ENCODE measurements at regions not wholly inside any gene's neighbourhood (a gene's known extent, or its start where the extent isn't known, plus 50 kb on each side); places are given as distances from the start of the nearest gene placed in this dataset.

- DNase-seq (ENCODE audit: low spot score): no peak
These were observed 212.4 kb upstream of the FAR2 start for GRCh38 chr12:28936711-28937110.

- no peak for DNase-seq (ENCODE audit: low spot score)
These were observed 211.9 kb upstream of the FAR2 start for GRCh38 chr12:28937196-28937595.

GRCh38 chr12:28938056-28938455 lies 211.0 kb upstream of the FAR2 start:
- DNase-seq (ENCODE audit: low spot score): no peak

GRCh38 chr12:28938581-28939235 lies 210.4 kb upstream of the FAR2 start:
- no peak for DNase-seq (ENCODE audit: low spot score)

- DNase-seq (ENCODE audit: low spot score): no peak
These were observed 209.7 kb upstream of the FAR2 start for GRCh38 chr12:28939427-28939826.

GRCh38 chr12:28941248-28941647 lies 207.8 kb upstream of the FAR2 start:
- no peak for DNase-seq (ENCODE audit: low spot score)

- DNase-seq (ENCODE audit: low spot score): no peak
These were observed 202.7 kb upstream of the FAR2 start for GRCh38 chr12:28946361-28946760.

- DNase-seq (ENCODE audit: low spot score): no peak
These were observed 200.4 kb upstream of the FAR2 start for GRCh38 chr12:28948685-28949084.

GRCh38 chr12:28949184-28949583 lies 199.9 kb upstream of the FAR2 start:
- no peak for DNase-seq (ENCODE audit: low spot score)

GRCh38 chr12:28950049-28950448 lies 199.0 kb upstream of the FAR2 start:
- DNase-seq (ENCODE audit: low spot score): no peak

GRCh38 chr12:28951935-28952334 lies 197.1 kb upstream of the FAR2 start:
- no peak for DNase-seq (ENCODE audit: low spot score)

- no peak for DNase-seq (ENCODE audit: low spot score)
These were observed 194.7 kb upstream of the FAR2 start for GRCh38 chr12:28954333-28954732.

GRCh38 chr12:28955491-28955890 lies 193.6 kb upstream of the FAR2 start:
- DNase-seq (ENCODE audit: low spot score): no peak

GRCh38 chr12:28955931-28956330 lies 193.1 kb upstream of the FAR2 start:
- DNase-seq (ENCODE audit: low spot score): no peak

- DNase-seq (ENCODE audit: low spot score): peak; percentile 44
These were observed 190.4 kb upstream of the FAR2 start for GRCh38 chr12:28958553-28959195.

- DNase-seq (ENCODE audit: low spot score): no peak
These were observed 187.1 kb upstream of the FAR2 start for GRCh38 chr12:28961948-28962384.

- peak; percentile 56 for DNase-seq (ENCODE audit: low spot score)
These were observed 185.5 kb upstream of the FAR2 start for GRCh38 chr12:28963554-28963953.

GRCh38 chr12:28966046-28966780 lies 182.9 kb upstream of the FAR2 start:
- DNase-seq (ENCODE audit: low spot score): peak; percentile 80

- DNase-seq (ENCODE audit: low spot score): no peak
These were observed 181.7 kb upstream of the FAR2 start for GRCh38 chr12:28967426-28967825.

- DNase-seq (ENCODE audit: low spot score): no peak
These were observed 175.6 kb upstream of the FAR2 start for GRCh38 chr12:28973491-28973890.

GRCh38 chr12:28974166-28974565 lies 174.9 kb upstream of the FAR2 start:
- no peak for DNase-seq (ENCODE audit: low spot score)

GRCh38 chr12:28974883-28975282 lies 174.2 kb upstream of the FAR2 start:
- no peak for DNase-seq (ENCODE audit: low spot score)

Measured in HT-29 (cell line).